GM18951 (cell line): ENCODE measurements at regions not wholly inside any gene's neighbourhood (a gene's known extent, or its start where the extent isn't known, plus 50 kb on each side); places are given as distances from the start of the nearest gene placed in this dataset.
"Not testable (repeated sequence)": the region's sequence is repeated elsewhere in the genome, so short reads cannot be mapped to it uniquely, and the experiment has no call there.

ENCODE experiments used
- POLR2A ChIP-seq: IDR thresholded peaks from 4 replicates; pipeline ENCODE4 v1.6.1; 2011; ENCODE audit warnings: mild to moderate bottlenecking; ENCODE audit not compliant: insufficient read length, insufficient read depth; ENCODE audit errors: extremely low read depth
- in situ Hi-C: fragments of 300-500 bp; cut with MboI; formaldehyde crosslinking; loops from one replicate; pipeline ENCODE4 v1.12.0; 2022; ENCODE audit warnings: low sequenced_read_pairs, mixed read lengths, inconsistent platforms; ENCODE audit not compliant: unreplicated experiment

GRCh38 chr16:29294400-29294933 lies 112.0 kb downstream of the NPIPB11 start:
- in situ Hi-C loops, result not testable (repeated sequence)

GRCh38 chr16:29293545-29293944 lies 113.0 kb downstream of the NPIPB11 start:
- in situ Hi-C loops, result not testable (repeated sequence)

- in situ Hi-C loops, result not testable (repeated sequence)
Measured at GRCh38 chr16:29292952-29293471, 113.5 kb downstream of the NPIPB11 start.

GRCh38 chr16:29291329-29292271 lies 114.9 kb downstream of the NPIPB11 start:
- in situ Hi-C loops, result not testable (repeated sequence)

- TF ChIP-seq POLR2A, result no peak
- in situ Hi-C loops, result no loop called here
Measured at GRCh38 chr16:29290631-29291247, 115.8 kb downstream of the NPIPB11 start.

- in situ Hi-C loops, result not testable (repeated sequence)
Measured at GRCh38 chr16:29289516-29290239, 116.8 kb downstream of the NPIPB11 start.

- in situ Hi-C loops, result not testable (repeated sequence)
Measured at GRCh38 chr16:29288711-29289474, 117.6 kb downstream of the NPIPB11 start.

GRCh38 chr16:29287871-29288535 lies 118.5 kb downstream of the NPIPB11 start:
- in situ Hi-C loops, result not testable (repeated sequence)

GRCh38 chr16:29287246-29287645 lies 119.3 kb downstream of the NPIPB11 start:
- in situ Hi-C loops, result not testable (repeated sequence)

GRCh38 chr16:29286796-29287195 lies 119.7 kb downstream of the NPIPB11 start:
- in situ Hi-C loops, result not testable (repeated sequence)

GRCh38 chr16:29286161-29286560 lies 120.3 kb downstream of the NPIPB11 start:
- in situ Hi-C loops, result not testable (repeated sequence)

- in situ Hi-C loops, result not testable (repeated sequence)
Measured at GRCh38 chr16:29285151-29285885, 121.2 kb downstream of the NPIPB11 start.

GRCh38 chr16:29284723-29285122 lies 121.8 kb downstream of the NPIPB11 start:
- in situ Hi-C loops, result not testable (repeated sequence)

- in situ Hi-C loops, result not testable (repeated sequence)
Measured at GRCh38 chr16:29284159-29284558, 122.4 kb downstream of the NPIPB11 start.

GRCh38 chr16:29278097-29278871 lies 128.2 kb downstream of the NPIPB11 start:
- in situ Hi-C loops, result not testable (repeated sequence)

GRCh38 chr16:29276446-29276845 lies 130.1 kb downstream of the NPIPB11 start:
- in situ Hi-C loops, result not testable (repeated sequence)
